PFSK-1 (cell line): ENCODE measurements at regions not wholly inside any gene's neighbourhood (a gene's known extent, or its start where the extent isn't known, plus 50 kb on each side); places are given as distances from the start of the nearest gene placed in this dataset.

Source experiments
- FOXP2 ChIP-seq: optimal IDR thresholded peaks from 2 replicates; pipeline ENCODE3; 2011; ENCODE audit warnings: borderline replicate concordance, control low read depth, inconsistent platforms; ENCODE audit not compliant: insufficient read depth; ENCODE audit errors: extremely low read length, extremely low read depth
- POLR2AphosphoS5 ChIP-seq: IDR thresholded peaks from 2 replicates; pipeline ENCODE4 v1.6.1; 2012; ENCODE audit warnings: low read depth, mild to moderate bottlenecking, control low read depth, low read length, moderate library complexity
- SIN3A ChIP-seq: IDR thresholded peaks from 2 replicates; pipeline ENCODE4 v1.6.1; 2012; ENCODE audit warnings: mild to moderate bottlenecking, low read length, moderate library complexity, borderline replicate concordance; ENCODE audit not compliant: insufficient read depth
- TAF1 ChIP-seq: IDR thresholded peaks from 2 replicates; pipeline ENCODE4 v1.6.1; 2012; ENCODE audit warnings: low read length, control low read depth, borderline replicate concordance; ENCODE audit not compliant: insufficient read depth
- TF ChIP-seq, protein P1 (sequence below), 2 experiments: IDR thresholded peaks; 2 replicates each; pipeline versions ENCODE4 v1.6.1 to v1.8.0; 2011 to 2012; ENCODE audit warnings: low read depth in 2 of 2, low read length in 2 of 2, control low read depth in 1 of 2, inconsistent platforms in 1 of 2, mild to moderate bottlenecking in 1 of 2, moderate library complexity in 1 of 2; ENCODE audit not compliant: insufficient read depth in 1 of 2

DNA sequence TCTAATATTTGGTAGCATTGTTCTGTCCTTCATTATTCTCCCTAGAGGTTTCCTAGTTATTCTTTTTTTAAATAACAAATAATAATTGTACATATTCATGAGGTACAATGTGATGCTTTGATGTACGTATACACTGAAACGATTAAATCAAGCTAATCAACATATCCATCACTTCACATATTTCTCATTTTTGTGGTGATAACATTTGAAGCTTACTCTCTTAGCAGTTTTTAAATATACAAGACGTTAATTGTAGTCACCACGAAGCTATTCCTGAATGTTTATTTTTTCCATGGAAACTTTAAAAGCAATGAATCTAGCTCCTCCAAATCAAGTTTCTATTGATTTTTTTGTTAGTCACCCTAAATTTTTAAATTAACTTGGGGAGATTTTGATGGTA is 81.1 kb upstream of the PRNP start:
- TF ChIP-seq, protein P1, sequence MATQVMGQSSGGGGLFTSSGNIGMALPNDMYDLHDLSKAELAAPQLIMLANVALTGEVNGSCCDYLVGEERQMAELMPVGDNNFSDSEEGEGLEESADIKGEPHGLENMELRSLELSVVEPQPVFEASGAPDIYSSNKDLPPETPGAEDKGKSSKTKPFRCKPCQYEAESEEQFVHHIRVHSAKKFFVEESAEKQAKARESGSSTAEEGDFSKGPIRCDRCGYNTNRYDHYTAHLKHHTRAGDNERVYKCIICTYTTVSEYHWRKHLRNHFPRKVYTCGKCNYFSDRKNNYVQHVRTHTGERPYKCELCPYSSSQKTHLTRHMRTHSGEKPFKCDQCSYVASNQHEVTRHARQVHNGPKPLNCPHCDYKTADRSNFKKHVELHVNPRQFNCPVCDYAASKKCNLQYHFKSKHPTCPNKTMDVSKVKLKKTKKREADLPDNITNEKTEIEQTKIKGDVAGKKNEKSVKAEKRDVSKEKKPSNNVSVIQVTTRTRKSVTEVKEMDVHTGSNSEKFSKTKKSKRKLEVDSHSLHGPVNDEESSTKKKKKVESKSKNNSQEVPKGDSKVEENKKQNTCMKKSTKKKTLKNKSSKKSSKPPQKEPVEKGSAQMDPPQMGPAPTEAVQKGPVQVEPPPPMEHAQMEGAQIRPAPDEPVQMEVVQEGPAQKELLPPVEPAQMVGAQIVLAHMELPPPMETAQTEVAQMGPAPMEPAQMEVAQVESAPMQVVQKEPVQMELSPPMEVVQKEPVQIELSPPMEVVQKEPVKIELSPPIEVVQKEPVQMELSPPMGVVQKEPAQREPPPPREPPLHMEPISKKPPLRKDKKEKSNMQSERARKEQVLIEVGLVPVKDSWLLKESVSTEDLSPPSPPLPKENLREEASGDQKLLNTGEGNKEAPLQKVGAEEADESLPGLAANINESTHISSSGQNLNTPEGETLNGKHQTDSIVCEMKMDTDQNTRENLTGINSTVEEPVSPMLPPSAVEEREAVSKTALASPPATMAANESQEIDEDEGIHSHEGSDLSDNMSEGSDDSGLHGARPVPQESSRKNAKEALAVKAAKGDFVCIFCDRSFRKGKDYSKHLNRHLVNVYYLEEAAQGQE (IDR thresholded peaks at IDR 0.05; ENCODE audit: insufficient read depth in 1 of 2, low read depth in 2 of 2, low read length in 2 of 2), result no peak
- TF ChIP-seq FOXP2, result no peak
- no peak for TF ChIP-seq POLR2AphosphoS5
- TF ChIP-seq SIN3A, result no peak
- no peak for TF ChIP-seq TAF1

DNA sequence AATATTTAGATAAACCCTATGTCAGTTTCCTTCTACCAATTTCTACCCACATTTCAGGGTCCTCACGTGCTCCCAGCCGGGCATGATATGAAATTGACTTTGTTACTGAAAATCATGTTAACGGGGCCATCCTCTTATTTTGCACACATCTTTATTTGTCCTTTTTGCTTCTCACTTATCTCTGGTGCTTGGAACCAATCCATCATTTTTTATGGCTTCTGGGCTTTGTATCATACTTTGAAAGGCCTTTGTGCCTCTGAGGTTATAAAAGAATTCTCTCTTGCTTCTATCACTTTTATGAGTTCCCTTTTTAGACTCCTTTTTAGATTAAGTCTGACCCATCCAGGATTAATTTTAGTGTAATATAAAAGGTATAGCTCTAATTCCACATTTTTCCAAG is 81.7 kb upstream of the PRNP start:
- no peak for TF ChIP-seq TAF1
- TF ChIP-seq FOXP2, result no peak
- TF ChIP-seq POLR2AphosphoS5, result no peak
- no peak for TF ChIP-seq SIN3A
- TF ChIP-seq, protein P1 (IDR thresholded peaks at IDR 0.05; ENCODE audit: insufficient read depth in 1 of 2, low read depth in 2 of 2, low read length in 2 of 2), result no peak

DNA sequence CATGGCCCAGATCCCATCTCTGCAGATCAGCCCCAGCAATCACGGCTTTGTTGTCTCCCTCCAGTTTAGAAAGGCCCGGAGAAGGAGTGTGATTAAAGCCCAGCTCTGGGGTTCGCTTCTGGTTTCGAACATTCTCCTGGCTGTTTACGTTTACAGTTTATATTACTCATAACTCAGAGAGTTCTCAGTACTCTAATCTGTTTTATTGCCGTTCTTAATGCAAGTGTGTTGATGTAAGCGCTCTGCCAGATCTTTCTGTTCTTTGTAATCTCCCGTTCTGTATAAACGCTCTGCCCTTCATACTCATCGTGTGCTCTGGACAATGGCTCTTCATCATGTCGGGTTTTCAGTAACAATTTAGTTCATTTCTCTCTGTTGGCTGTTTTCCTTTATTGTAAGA is 82.5 kb upstream of the PRNP start:
- TF ChIP-seq TAF1 (no peak), SIN3A (no peak), FOXP2 (no peak), POLR2AphosphoS5 (no peak)
- TF ChIP-seq, protein P1 (IDR thresholded peaks at IDR 0.05; ENCODE audit: insufficient read depth in 1 of 2, low read depth in 2 of 2, low read length in 2 of 2), result no peak

DNA sequence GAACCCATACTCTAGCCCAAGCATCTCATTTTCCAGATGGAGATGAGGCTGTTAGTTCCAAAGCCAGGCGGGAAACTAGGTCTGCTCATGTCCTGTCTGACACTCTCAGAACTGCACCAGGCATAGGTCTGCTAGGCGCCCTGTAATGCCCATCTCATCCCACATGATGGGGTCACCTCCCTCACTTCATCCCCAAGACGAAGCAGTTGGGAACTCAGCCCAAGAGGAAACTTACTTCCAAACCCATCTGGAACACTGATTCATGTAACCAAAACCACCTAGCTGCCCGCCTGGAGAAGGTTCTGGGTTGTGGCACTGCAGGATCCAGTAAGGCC is 84.0 kb upstream of the PRNP start:
- TF ChIP-seq SIN3A, result no peak
- TF ChIP-seq POLR2AphosphoS5, result no peak
- TF ChIP-seq, protein P1 (IDR thresholded peaks at IDR 0.05; ENCODE audit: insufficient read depth in 1 of 2, low read depth in 2 of 2, low read length in 2 of 2), result no peak
- no peak for TF ChIP-seq FOXP2
- TF ChIP-seq TAF1, result no peak

DNA sequence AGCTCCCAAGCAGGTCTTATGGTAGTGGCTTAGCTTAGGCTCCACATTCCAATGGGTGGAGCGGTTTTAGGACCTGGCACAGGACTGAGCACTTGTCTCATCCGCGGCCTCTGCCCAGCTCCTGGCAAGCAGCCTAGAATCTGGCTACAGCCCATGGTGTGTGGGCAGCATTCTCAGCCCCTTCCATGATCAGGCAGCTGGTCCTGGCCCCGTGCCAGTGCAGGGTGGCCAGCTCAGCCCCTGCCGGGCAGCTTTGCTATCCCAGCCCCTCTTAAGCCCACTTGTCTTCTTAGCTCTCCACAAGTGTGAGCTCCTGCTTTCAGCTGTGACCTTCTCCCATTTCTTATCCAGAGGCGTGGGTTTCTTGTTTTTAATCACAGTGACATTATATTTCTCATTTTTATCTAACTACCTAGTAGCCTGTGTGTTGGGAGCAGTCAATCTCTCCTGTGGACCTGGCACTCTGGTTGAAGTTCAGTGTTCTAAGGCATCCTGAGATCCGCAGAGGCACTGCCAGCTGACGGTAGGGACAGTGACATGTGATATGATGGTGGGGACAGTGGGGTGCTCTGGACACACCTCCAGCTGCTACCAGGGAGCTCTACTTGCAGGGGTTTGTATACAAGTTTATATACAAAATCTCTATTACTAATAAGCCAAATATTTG is 84.5 kb upstream of the PRNP start:
- TF ChIP-seq TAF1, result no peak
- TF ChIP-seq POLR2AphosphoS5, result no peak
- no peak for TF ChIP-seq FOXP2
